ENCODE measurements at regions not wholly inside any gene's neighbourhood (a gene's known extent, or its start where the extent isn't known, plus 50 kb on each side); places are given as distances from the start of the nearest gene placed in this dataset.
A peak's percentile ranks its signal among the peaks of the same experiment; 100 is the strongest.

GRCh38 chr1:60762176-60762575, 320.2 kb upstream of the NFIA start:
- Mint-ChIP-seq H3K4me3 (no peak overlapping the region), H3K27me3 (no peaks in the 10 kb centered on the region), H3K4me1 (ENCODE audit: low read depth) (no peaks in the 10 kb centered on the region), H3K9me3 (no peaks in the 10 kb centered on the region), H3K36me3 (ENCODE audit: low read depth) (no peaks in the 10 kb centered on the region), H3K27ac (no peak overlapping the region)
- no peak overlapping the region for H3K27ac ChIP-seq (ENCODE audit: low read depth in 1 of 2, low read length in 2 of 2)
- ATAC-seq (ENCODE audit: poor library complexity) (no peak), DNase-seq (no peak)
- intact Hi-C loops (cut with DNase I, micrococcal nuclease), result no loop called here
- H3K36me3 ChIP-seq (ENCODE audit: insufficient read depth, low read length), result no peaks in the 10 kb centered on the region
- TF ChIP-seq CTCF (IDR thresholded peaks at IDR 0.05), result no peak
- H3K4me1 ChIP-seq (ENCODE audit: insufficient read depth, low read length), result no peaks in the 10 kb centered on the region
- no peaks in the 10 kb centered on the region for H3K27me3 ChIP-seq (ENCODE audit: control insufficient read depth in 1 of 2, insufficient read depth in 2 of 2, low read length in 2 of 2)
- H3K4me3 ChIP-seq (ENCODE audit: low read length), result no peak overlapping the region
- ChIA-PET POLR2A (no interaction called here), CTCF (no interaction called here)
- H3K9me3 ChIP-seq (ENCODE audit: control insufficient read depth in 1 of 2, insufficient read depth in 1 of 2, low read length in 2 of 2), result no peaks in the 10 kb centered on the region

GRCh38 chr1:60759291-60759690, 323.1 kb upstream of the NFIA start:
- Mint-ChIP-seq H3K9me3 (no peaks in the 10 kb centered on the region), H3K27me3 (no peaks in the 10 kb centered on the region), H3K27ac (no peak overlapping the region), H3K4me3 (no peak overlapping the region), H3K4me1 (ENCODE audit: low read depth) (no peaks in the 10 kb centered on the region), H3K36me3 (ENCODE audit: low read depth) (no peaks in the 10 kb centered on the region)
- Histone ChIP-seq H3K36me3 (ENCODE audit: insufficient read depth, low read length) (no peaks in the 10 kb centered on the region), H3K27me3 (ENCODE audit: control insufficient read depth in 1 of 2, insufficient read depth in 2 of 2, low read length in 2 of 2) (no peaks in the 10 kb centered on the region), H3K4me3 (ENCODE audit: low read length) (no peak overlapping the region), H3K9me3 (ENCODE audit: control insufficient read depth in 1 of 2, insufficient read depth in 1 of 2, low read length in 2 of 2) (no peaks in the 10 kb centered on the region), H3K4me1 (ENCODE audit: insufficient read depth, low read length) (no peaks in the 10 kb centered on the region), H3K27ac (ENCODE audit: low read depth in 1 of 2, low read length in 2 of 2) (no peak overlapping the region)
- ATAC-seq (ENCODE audit: poor library complexity) (no peak), DNase-seq (peak in 1 of 14 experiments; percentile 2)
- intact Hi-C loops (cut with DNase I, micrococcal nuclease), result no loop called here
- ChIA-PET CTCF (no interaction called here), POLR2A (no interaction called here)
- TF ChIP-seq CTCF (IDR thresholded peaks at IDR 0.05), result no peak

- ChIA-PET POLR2A (no interaction called here), CTCF (no interaction called here)
These were observed 324.9 kb upstream of the NFIA start for GRCh38 chr1:60757485-60757884.

More at GRCh38 chr1:60757485-60757884, 324.9 kb upstream of the NFIA start:
- H3K4me3 ChIP-seq (ENCODE audit: low read length), result no peak overlapping the region
- H3K27ac ChIP-seq (ENCODE audit: low read depth in 1 of 2, low read length in 2 of 2), result no peak overlapping the region
- no peak overlapping the region for H3K27ac Mint-ChIP-seq
- H3K9me3 ChIP-seq (ENCODE audit: control insufficient read depth in 1 of 2, insufficient read depth in 1 of 2, low read length in 2 of 2), result no peaks in the 10 kb centered on the region
- H3K36me3 ChIP-seq (ENCODE audit: insufficient read depth, low read length), result no peaks in the 10 kb centered on the region
- no peaks in the 10 kb centered on the region for H3K4me1 Mint-ChIP-seq (ENCODE audit: low read depth)
- intact Hi-C loops (cut with DNase I, micrococcal nuclease), result no loop called here
- no peak for TF ChIP-seq CTCF (IDR thresholded peaks at IDR 0.05)
- H3K4me3 Mint-ChIP-seq, result no peak overlapping the region
- H3K4me1 ChIP-seq (ENCODE audit: insufficient read depth, low read length), result no peaks in the 10 kb centered on the region
- ATAC-seq (ENCODE audit: poor library complexity) (no peak), DNase-seq (no peak)
- no peaks in the 10 kb centered on the region for H3K36me3 Mint-ChIP-seq (ENCODE audit: low read depth)
- H3K27me3 ChIP-seq (ENCODE audit: control insufficient read depth in 1 of 2, insufficient read depth in 2 of 2, low read length in 2 of 2), result no peaks in the 10 kb centered on the region
- H3K27me3 Mint-ChIP-seq, result no peaks in the 10 kb centered on the region
- H3K9me3 Mint-ChIP-seq, result no peaks in the 10 kb centered on the region

Data from CD4-positive, alpha-beta T cell (primary cell).